ENCODE measurements at regions not wholly inside any gene's neighbourhood (a gene's known extent, or its start where the extent isn't known, plus 50 kb on each side); places are given as distances from the start of the nearest gene placed in this dataset.

DNA sequence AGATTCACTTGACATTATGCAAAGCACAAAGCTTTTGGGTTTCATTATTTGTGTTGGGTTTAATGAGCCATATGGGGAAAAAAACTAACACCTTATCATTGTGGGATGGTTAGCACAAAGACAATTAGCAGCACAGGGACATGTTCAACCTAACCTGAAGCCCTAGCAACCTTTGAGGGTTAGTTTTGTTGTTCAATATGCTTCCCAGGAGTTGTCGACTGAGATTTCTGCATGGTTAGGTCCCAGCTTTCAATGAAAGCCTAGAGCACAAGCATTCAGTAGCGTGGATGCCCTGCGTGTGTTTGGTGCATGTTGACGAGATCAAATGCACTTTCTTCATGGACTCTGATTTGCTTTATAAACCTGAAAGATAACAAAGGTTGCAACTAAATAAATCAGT lies 565.2 kb upstream of the TLE4 start:
- DNase-seq (ENCODE audit: low read depth in 4 of 4, low spot score in 1 of 4) = no peak

GRCh38 chr9:79007701-79008483 lies 563.9 kb upstream of the TLE4 start:
- DNase-seq (ENCODE audit: low read depth in 4 of 4, low spot score in 1 of 4) = no peak

DNA sequence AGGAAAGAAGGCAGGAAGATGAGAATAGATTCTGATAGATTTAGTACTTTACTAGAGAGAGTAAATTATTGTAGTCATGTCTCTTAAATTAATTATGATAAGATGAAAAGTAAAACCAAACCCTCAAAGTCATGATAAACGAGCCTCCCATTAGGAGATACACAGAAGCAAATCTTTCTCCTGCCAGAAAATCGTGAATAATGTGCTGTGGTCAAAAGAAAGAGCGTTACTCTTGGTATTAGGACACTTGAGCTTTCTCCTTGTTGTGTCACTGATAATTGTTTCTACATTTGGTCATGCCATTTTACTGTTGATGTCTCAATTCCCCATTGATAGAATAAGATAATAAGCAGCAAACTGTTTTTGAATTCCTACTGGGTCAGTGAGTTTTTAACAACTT lies 562.8 kb upstream of the TLE4 start:
- DNase-seq (ENCODE audit: low read depth in 4 of 4, low spot score in 1 of 4) = no peak

DNA sequence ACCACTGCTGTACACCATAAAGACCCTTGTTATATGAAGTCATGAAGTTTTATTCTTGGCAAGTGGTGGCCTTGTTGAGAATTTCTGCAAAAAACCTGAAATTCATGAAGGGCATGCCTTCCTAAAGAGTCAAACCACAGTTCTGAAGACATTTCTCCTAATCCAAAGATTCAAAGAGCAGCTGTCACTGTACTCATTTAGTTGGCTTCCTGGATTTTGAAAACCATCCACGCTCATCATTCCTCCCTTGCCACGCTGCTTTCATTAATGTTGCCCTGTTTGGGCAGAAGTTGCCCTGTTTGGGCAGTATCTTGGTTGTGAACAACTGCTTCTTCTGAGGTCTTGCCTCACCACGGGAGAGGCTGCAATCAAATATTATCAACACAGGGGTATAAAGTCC lies 560.3 kb upstream of the TLE4 start:
- no peak for DNase-seq (ENCODE audit: low read depth in 4 of 4, low spot score in 1 of 4)

DNA sequence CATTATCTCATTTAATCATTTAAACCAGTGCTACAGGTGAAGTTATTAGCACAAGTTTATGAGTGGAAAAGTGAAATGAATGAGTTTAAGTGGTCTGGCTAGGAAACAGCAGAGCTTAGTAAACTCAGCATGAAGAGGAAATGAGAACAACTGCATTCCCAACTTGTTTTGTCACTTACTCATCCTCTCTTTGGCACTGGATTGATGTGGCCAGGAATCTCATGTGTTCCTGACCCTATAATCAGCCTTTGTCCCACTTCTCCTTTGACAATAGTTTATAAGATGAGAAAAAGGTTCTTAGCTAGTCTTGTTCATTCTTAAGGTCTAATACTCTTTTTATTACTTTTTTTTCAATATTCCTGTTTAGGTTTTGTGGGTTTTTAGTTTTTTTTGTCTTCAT lies 559.2 kb upstream of the TLE4 start:
- DNase-seq (ENCODE audit: low read depth in 4 of 4, low spot score in 1 of 4) = no peak

DNA sequence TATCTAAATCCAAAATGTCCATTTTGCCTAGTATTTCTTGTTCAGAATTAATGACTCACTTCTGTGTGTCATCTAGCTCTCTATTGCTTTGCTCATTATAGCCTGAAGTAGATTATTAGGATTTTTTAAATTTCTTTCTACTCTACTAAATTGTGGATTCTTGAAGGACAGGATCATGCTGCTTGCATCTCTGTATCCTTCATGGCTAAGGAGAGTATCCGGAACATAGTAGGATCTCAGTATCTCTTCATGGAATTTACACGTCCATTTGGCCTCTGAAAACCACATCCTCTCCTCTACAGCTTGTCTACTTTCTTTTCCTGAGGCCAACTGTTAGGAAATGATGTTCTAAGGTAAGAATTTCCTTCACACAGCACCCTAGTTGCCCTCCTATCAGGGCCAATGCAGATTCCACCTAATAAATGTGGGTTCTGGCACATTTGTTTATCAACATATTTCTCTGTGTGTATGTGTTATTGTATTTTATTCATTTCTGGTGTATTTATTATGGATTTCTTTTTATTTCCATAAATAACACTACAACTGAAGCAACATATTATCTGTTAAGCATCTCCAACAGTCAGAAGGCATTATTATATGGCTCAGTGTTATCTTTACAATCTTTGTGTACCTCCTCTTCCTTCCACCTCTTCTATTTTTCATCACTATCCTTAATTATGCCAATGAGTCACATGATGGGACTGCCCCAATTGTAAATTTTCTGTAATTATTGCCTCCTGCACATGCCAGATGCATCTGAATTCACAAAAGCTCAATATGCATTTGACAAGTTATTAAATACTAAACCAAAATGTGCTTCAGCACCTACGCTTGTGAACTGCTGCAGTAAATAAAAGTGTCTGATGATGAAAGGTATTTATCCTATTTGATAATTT lies 557.8 kb upstream of the TLE4 start:
- no peak for DNase-seq (ENCODE audit: low read depth in 4 of 4, low spot score in 1 of 4)

- no peak for DNase-seq (ENCODE audit: low read depth in 4 of 4, low spot score in 1 of 4)
These were observed 556.7 kb upstream of the TLE4 start for GRCh38 chr9:79014929-79015699.

DNA sequence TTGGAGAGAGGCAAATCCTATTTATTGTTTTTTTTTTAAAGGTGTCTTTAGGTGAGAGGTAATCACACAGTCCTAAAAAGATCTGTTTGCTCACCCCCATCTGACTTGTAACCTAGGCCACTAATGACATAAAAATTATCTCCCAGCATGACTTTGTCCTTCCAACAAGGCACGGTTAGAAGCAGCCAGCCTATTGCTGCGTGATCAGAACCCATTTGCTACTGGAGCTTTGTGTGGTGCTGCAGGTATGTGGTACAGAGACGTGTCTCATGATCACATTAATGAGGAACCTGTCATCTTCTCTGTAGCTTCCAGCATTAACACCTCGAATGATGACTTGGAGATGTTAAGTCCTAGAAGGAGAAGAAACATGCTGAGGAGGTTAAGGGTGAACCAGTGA lies 555.8 kb upstream of the TLE4 start:
- no peak for DNase-seq (ENCODE audit: low read depth in 4 of 4, low spot score in 1 of 4)

GRCh38 chr9:79020276-79020675 lies 551.5 kb upstream of the TLE4 start:
- no peak for DNase-seq (ENCODE audit: low read depth in 4 of 4, low spot score in 1 of 4)

GRCh38 chr9:79021084-79021483 lies 550.7 kb upstream of the TLE4 start:
- no peak for DNase-seq (ENCODE audit: low read depth in 4 of 4, low spot score in 1 of 4)

GRCh38 chr9:79023134-79023580 lies 548.6 kb upstream of the TLE4 start:
- no peak for DNase-seq (ENCODE audit: low read depth in 4 of 4, low spot score in 1 of 4)

GRCh38 chr9:79026316-79026715 lies 545.4 kb upstream of the TLE4 start:
- DNase-seq (ENCODE audit: low read depth in 4 of 4, low spot score in 1 of 4) = no peak

DNA sequence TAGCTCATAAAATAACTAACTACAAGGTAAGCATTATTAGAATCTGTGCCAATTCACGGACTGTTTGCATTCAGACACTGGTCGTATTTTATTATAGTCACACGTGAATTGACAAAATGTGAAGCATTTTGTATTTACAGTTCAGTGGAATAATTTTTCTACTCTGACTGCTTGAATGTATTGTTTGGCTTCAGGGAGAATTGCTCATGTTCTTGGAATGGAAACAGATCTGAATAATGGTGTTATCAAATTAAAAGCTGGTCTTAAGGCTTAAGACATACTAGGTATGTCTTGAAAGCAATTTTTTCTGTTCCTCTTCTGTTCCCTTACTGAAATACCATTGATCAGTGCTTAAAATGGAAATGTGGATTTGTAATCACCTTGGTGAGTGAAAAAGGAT lies 543.7 kb upstream of the TLE4 start:
- DNase-seq (ENCODE audit: low read depth in 4 of 4, low spot score in 1 of 4) = no peak

GRCh38 chr9:79034583-79034982 lies 537.2 kb upstream of the TLE4 start:
- no peak for DNase-seq (ENCODE audit: low read depth in 4 of 4, low spot score in 1 of 4)

DNA sequence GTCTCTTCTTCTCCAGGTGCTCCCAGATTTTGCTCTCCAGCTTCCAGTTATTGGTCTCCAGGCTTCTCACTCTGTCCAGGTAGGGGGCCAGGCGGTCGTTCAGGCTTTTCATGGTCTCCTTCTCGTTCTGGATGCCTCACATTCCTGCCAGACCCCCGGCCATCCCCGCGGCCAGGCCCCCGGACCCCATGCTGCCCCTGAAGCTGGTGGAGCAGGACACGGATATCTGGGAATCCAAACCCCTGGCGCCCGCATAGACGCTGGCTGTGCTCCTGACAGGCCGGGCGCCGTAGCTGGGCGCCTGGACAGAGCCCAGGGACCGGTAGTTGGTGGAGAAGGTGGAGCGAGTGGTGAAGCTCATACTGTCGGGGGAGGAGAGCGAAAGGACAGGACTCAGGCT lies 534.4 kb upstream of the TLE4 start:
- no peak for DNase-seq (ENCODE audit: low read depth in 4 of 4, low spot score in 1 of 4)

DNA sequence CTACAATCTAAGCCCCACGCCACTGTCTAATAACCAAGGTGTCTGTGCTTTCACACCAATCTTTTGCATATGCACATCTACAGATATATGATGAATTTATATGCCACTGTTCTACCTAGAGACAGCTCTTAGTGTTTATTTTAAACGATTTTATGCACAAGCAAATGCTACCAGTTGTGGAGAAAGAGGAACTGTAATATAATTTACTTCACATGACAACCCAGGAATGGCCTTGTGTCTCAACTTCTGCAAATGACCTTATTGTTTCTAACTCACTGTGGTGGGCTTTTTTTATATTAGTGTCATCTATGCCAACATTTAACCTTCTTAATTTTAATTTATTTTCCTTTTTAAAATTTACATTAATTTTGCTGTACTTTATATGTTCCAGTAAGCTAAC lies 531.1 kb upstream of the TLE4 start:
- no peak for DNase-seq (ENCODE audit: low read depth in 4 of 4, low spot score in 1 of 4)

GRCh38 chr9:79041266-79041665 lies 530.5 kb upstream of the TLE4 start:
- DNase-seq (ENCODE audit: low read depth in 4 of 4, low spot score in 1 of 4) = no peak

GRCh38 chr9:79043916-79044315 lies 527.8 kb upstream of the TLE4 start:
- DNase-seq (ENCODE audit: low read depth in 4 of 4, low spot score in 1 of 4) = no peak

DNA sequence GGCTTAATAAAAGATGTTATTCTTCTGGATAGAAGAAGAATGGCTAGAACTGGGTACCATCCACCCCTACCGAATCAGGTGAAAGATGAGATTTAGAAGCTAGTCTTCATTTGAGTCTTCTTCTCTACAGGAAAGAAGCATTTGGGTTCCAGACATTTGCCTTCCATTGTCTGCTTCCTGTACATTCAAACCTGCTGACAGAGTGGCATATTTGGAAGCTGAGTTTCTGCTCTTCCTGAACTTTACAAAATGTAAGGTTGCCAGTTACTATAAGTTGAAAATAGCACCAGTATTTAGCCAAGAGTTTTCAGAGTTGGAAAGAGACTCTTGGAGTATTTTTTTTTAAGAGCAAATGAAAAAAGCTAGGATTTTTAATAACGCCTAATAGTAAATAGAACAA lies 525.4 kb upstream of the TLE4 start:
- DNase-seq (ENCODE audit: low read depth in 4 of 4, low spot score in 1 of 4) = no peak

- no peak for DNase-seq (ENCODE audit: low read depth in 4 of 4, low spot score in 1 of 4)
These were observed 522.4 kb upstream of the TLE4 start for GRCh38 chr9:79049371-79049770.

- no peak for DNase-seq (ENCODE audit: low read depth in 4 of 4, low spot score in 1 of 4)
These were observed 518.2 kb upstream of the TLE4 start for GRCh38 chr9:79053598-79053997.

DNA sequence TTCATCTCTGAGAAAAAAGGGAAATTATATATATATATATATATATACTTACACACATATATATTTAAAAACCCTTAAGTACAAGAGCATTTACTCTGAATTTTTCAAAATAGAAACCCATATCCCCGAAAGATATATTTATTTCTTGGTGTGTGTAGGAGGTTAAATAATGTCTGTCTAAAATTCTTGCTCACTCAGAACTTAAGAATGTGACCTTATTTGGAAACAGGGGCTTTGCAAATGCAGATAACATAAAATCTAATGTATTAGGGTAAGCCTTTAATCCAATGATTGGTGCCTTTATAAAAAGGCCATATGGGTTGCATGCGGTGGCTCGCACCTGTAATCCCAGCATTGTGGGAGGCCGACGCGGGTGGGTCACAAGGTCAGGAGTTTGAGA lies 517.3 kb upstream of the TLE4 start:
- DNase-seq (ENCODE audit: low read depth in 4 of 4, low spot score in 1 of 4) = no peak

Data from stimulated activated CD4-positive, alpha-beta T cell treated with anti-CD3 and anti-CD28 coated beads, Interleukin-1b, Interleukin-23, amount 100 ng/mL, for 24 hours (primary cell).